Stimulated activated naive B cell treated with anti-CD40 and anti-IgM and Interleukin-4, amounts not matched to agents 10 μg/mL and 1 μg/mL and 100 μg/mL, for 72 hours (primary cell): ENCODE measurements at regions not wholly inside any gene's neighbourhood (a gene's known extent, or its start where the extent isn't known, plus 50 kb on each side); places are given as distances from the start of the nearest gene placed in this dataset.

ENCODE experiments used
- ATAC-seq, 2 donors: fragments of 150-1000 bp; cut with Tn5 transposase; replicated peaks; 2 replicates each; pipeline ENCODE4 v1.10.0; 2021; ENCODE audit warnings: moderate library complexity in 1 of 2
- DNase-seq: peaks from one replicate; pipeline ENCODE4 v3.0.0; 2021
- H3K27ac Mint-ChIP-seq: one replicate; pipeline ENCODE4 v1.8.0; 2022; ENCODE audit warnings: mild to moderate bottlenecking, mixed read lengths
- H3K27me3 Mint-ChIP-seq, 2 donors: one replicate each; pipeline ENCODE4 v1.8.0; 2022; ENCODE audit warnings: mixed read lengths in 2 of 2
- H3K36me3 Mint-ChIP-seq, 2 donors: one replicate each; pipeline ENCODE4 v1.8.0; 2022; ENCODE audit warnings: mixed read lengths in 2 of 2, mild to moderate bottlenecking in 1 of 2
- H3K4me1 Mint-ChIP-seq, 2 donors: one replicate each; pipeline ENCODE4 v1.8.0; 2022; ENCODE audit warnings: mixed read lengths in 2 of 2, mild to moderate bottlenecking in 1 of 2
- H3K4me3 Mint-ChIP-seq, 2 donors: one replicate each; pipeline ENCODE4 v1.8.0; 2022; ENCODE audit warnings: mild to moderate bottlenecking in 2 of 2, mixed read lengths in 2 of 2, moderate library complexity in 1 of 2
- H3K9me3 Mint-ChIP-seq, 2 donors: one replicate each; pipeline ENCODE4 v1.8.0; 2022; ENCODE audit warnings: mixed read lengths in 2 of 2, mild to moderate bottlenecking in 1 of 2

DNA sequence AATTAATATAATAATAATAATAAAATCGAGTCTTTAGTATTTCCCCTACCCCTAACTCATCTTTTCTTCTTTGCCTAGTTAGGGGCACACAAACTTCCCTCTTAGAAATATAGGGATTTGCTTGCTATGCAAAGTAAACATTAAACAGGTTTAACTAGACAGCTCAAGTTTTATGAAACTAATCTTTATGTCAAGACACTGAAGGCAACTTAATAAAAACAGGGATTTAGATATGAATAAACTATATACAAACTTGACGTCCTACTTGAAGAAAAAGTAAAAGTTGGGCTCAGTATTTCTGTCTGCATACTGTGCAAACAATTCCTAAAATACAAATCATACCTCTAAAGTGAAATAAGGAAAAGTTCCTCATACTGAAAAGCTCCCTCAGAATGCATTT, 52.1 kb upstream of the CAV2 start:
- ATAC-seq (no peak), DNase-seq (no peak)
- peaks cover 6 to 11% of the 10 kb centered on the region in 2 donors for H3K27me3 Mint-ChIP-seq
- H3K4me1 Mint-ChIP-seq: no peaks in the 10 kb centered on the region
- no peak overlapping the region for H3K4me3 Mint-ChIP-seq
- no peak overlapping the region for H3K27ac Mint-ChIP-seq
- H3K36me3 Mint-ChIP-seq: no peaks in the 10 kb centered on the region
- H3K9me3 Mint-ChIP-seq: no peaks in the 10 kb centered on the region

DNA sequence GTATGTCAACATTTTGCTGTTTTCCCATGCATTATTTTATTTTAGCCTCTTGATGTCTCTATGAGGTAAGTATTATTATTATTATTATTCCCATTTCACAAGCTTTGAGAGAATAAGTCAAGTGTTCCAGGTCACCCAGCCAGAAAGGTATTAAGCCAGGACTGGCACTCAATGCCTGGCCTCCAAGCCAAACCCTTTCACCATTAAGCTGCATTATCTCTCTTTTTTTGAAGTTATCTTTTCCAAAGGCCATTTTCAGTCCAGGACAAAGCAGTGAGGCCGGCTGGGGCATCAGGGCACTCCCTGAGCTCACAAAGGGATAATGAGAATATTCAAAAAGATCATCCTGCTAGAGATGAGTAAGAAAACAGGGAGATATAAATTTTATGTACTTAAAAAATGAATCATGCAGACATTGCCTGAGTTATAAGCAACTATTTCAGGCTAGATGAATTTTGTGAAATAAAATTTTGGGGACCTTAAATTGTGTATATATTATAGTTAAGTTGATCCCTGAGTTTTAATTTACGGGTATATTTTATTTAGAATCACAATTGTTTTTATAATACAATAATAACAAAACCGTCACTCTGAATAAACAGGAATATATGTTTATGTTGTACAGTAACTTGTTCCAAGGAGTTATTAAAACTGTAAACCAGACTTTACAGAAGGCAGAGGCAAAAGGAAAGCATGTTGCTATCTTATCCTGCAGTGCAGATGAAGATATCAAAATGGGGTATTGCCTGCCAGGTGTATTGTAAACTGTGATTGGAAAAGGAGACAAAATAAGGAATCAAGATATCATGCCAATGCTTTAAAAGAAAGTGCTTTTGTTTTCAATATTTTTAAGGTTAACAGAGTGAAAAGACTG, 51.3 kb upstream of the CAV2 start:
- Mint-ChIP-seq H3K27me3 (peaks cover 6 to 11% of the 10 kb centered on the region in 2 donors), H3K4me1 (no peaks in the 10 kb centered on the region), H3K27ac (no peak overlapping the region), H3K36me3 (no peaks in the 10 kb centered on the region), H3K9me3 (no peaks in the 10 kb centered on the region), H3K4me3 (no peak overlapping the region)
- ATAC-seq (no peak), DNase-seq (no peak)

DNA sequence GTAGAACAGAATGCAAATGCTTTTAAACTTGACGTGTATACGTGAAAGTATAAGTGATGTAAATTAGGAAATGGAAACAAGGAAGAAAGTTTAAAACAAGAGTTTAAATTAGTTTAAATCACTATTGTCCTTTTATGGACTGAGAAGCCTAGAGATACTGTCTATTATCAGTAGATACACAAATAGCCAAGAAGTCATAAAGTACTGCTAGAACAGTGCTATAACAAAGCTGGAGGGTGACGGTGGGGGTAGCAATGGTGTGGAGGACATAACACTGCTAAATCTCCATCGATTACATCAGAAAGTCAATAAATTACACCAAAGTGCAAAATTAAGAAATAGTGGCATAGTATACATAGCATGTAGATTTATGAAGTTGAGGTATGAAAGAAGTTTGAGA, 50.1 kb upstream of the CAV2 start:
- no peaks in the 10 kb centered on the region for H3K36me3 Mint-ChIP-seq
- peaks cover 3 to 6% of the 10 kb centered on the region in 2 donors for H3K27me3 Mint-ChIP-seq
- no peak overlapping the region for H3K27ac Mint-ChIP-seq
- ATAC-seq (no peak), DNase-seq (no peak)
- no peak overlapping the region for H3K4me3 Mint-ChIP-seq
- H3K9me3 Mint-ChIP-seq: no peaks in the 10 kb centered on the region
- H3K4me1 Mint-ChIP-seq: no peaks in the 10 kb centered on the region
